M059J (cell line): ENCODE measurements at regions not wholly inside any gene's neighbourhood (a gene's known extent, or its start where the extent isn't known, plus 50 kb on each side); places are given as distances from the start of the nearest gene placed in this dataset.

Source experiments
- DNase-seq: peaks from one replicate; pipeline ENCODE4 v3.0.0-alpha.2; 2012; ENCODE audit warnings: low read depth

GRCh38 chr12:98060411-98060810 lies 455.0 kb upstream of the TMPO start:
- DNase-seq = no peak

DNA sequence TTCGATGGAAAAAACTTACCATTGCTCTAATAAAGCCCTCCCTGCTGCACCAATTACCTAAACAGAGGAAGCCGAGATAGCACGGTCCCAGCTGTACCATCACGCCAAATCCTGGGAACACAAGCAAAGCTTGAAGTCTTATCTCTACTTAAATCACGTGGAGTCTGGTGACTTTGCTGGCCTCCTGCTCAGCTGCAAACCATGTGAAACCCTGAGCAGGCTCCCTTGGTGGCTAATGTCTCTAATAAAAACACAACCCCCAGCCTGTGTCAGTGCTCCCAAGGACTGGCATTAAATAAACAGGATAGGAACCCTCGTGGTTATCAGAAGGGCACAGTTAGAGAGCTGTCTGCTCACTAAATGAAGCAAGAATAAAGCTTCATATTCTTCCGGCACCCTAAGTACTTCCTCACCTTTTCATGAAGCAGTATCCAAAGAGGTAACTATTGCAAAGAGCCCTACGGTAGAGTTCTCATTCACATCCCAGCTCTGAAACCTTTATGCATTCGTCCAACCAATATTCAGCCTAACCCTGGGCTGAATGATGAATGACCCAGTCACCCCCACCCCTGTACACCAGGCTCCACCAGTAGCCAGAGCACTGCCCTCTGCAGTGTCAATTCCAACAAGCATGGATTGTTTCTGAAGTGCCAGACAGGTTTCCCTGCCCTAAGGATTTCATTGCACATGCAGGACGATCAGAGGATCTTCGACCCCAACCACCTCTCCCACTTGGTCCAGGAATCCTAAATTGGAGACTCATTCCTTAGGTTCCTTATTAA lies 452.7 kb upstream of the TMPO start:
- no peak for DNase-seq

DNA sequence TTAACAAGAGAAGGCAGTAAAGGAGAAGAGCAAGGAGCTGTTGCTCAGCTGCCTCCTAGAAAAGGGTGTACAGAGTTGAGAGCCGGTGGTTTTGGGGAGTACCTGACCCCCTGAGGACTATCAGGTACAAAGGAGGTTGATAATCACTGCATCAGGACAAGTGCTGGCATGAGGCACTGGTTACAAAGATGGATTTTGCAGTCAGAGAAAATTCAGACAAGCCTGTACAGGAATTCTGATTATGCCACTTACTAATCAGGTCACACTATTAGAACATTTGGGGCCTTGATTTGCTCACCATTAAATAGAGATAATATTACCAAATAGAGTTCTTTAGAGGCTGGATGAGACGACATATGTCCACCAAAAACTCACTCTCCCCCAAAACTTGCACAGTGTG lies 450.9 kb upstream of the TMPO start:
- no peak for DNase-seq

DNA sequence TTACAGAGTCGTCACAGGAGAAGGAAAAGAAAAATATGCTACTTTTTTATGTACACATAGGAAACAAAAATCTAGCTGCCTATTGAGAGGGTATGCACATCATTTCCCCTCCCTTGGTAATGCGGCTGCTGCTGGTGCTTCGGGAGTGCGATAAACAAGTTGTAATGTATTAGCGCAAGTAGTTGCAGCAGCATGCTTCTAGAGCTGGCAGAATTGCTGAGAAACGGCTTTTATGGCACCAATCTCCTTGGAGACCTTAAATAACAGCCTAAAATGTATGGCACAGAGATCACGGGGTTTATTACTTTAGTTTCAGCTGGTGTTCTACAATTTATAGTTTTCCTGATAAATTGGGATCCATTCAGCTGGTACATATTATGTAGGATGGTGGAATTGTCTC lies 447.6 kb upstream of the TMPO start:
- no peak for DNase-seq

DNA sequence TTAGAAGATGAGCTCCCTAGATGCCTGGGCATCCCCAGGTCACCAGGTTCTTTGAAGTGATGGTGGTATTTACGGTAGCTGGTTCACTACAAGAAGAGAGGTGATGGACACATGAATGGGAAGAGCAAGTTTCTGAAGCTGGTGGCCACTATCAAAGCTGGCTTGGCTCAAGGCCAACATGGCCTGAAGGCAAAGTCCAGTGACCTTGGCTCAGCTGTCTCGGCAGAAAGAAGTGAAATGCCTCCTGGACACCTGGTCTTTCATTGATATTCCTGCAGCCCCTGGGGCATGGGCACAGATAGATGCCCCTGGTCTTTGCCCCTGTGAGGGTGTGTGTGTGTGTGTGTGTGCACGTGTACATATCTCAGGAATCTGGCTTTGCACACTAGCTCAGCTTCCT lies 441.8 kb upstream of the TMPO start:
- DNase-seq = no peak

DNA sequence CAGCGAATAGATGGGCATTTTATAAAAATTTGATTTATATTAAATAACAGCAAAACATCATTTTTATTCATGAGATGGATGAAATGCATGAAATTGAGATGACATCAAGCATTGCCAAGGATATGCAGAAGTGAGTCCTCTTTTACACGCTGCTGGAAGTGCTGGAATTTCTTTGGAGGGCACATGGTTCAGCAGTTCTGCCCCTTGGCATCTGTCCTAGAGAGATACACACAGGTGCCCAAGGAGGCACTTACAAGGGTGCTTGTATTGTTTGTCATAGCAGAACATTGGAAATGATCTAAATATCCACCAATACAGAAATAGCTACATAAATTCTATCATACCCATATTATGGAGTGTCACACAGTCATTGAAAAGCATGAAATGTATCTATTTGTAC lies 441.1 kb upstream of the TMPO start:
- no peak for DNase-seq

- no peak for DNase-seq
Observed at GRCh38 chr12:98084391-98084790, 431.0 kb upstream of the TMPO start.

DNA sequence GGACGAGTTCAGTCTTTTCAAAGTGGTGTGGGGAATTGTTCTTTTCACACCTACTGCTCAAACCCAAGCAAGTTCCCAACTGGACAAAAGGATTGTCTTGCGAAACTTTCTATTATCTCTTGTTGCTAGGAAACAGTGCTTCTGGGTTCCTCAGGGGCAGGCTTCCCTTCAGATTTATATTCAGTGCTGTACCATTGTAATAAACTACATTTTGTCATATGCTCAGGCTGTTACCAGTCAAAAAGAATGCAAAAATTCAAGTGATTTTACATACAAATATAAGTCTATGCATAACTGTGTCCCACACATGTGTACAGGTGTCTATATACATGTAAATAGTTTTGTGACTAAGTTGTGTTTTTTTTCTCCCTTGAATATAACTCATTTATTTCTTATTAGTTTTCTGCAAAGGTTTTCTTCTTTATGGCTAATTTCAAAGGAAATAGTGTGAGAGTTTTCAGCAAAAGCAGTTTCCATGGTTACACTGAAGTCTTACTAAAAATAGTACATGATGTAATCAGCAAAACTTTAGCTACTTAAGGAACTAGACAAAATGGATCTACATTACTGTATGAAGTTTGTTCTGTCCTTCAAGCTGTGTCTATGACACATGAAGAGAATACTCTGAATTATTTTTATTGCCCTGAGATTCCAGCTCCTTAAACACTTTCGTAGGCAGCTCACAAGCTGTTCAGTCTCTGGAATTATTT lies 430.2 kb upstream of the TMPO start:
- no peak for DNase-seq

GRCh38 chr12:98090731-98091130 lies 424.7 kb upstream of the TMPO start:
- DNase-seq = no peak

- DNase-seq = no peak
Observed at GRCh38 chr12:98096436-98096835, 419.0 kb upstream of the TMPO start.

- DNase-seq = no peak
Observed at GRCh38 chr12:98106031-98106683, 409.2 kb upstream of the TMPO start.

- no peak for DNase-seq
Observed at GRCh38 chr12:98109266-98109665, 406.1 kb upstream of the TMPO start.

DNA sequence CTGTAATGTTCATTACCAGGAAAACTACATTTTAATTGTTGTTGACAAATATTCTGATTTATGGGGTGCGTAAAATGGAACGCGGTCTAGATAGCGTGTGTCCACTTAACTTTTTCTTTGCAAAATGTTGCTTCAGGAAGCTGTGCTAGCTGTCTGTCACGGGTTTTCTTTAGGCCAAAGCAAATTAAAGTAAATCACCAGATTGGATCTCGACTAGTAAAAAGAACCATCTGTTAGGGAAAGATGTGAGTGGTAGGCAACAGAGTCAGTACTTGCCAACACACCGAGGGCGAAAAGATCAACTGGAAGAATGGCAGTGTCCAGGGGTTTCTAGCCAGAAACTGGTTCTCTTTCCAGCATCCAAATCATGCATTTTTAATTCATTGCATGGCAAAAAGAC lies 404.9 kb upstream of the TMPO start:
- DNase-seq = no peak

DNA sequence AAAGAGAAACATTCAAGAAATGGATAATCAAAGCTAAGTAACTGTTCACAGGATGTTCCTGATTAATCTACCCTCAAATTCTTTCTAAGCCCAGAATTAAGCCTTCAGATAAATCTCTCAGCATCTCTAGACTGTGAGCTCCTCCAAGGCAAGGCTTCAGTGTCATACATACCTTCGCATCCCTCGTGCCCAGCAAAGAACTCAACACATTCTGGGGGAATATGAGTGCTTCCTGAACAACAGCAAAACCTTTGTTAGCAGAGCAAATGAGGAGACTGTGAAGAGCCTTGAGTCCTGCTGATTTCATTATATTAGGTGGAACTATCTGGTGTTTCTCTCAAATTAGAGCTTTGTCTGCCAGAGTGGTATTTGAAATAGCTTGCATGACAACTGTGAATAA lies 401.8 kb upstream of the TMPO start:
- DNase-seq = no peak

DNA sequence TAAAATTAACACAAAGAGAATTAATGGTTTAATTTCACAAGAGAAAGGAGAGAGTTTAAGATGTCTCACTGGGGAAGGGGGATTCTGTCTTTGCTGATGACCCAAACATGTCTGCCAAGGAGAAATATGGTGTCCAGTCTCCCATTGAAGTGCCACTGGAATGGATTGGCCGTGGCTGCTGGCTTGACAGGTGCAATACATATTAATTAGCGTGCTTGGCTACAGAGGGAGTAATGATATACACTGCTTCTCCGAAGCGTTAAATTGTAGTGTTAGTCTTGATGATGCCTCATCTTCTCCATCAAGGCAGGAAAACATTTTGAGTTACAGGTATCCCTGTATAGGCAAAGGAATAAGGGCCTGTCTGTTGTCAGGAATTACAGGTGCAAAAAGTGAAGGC lies 393.4 kb upstream of the TMPO start:
- no peak for DNase-seq

DNA sequence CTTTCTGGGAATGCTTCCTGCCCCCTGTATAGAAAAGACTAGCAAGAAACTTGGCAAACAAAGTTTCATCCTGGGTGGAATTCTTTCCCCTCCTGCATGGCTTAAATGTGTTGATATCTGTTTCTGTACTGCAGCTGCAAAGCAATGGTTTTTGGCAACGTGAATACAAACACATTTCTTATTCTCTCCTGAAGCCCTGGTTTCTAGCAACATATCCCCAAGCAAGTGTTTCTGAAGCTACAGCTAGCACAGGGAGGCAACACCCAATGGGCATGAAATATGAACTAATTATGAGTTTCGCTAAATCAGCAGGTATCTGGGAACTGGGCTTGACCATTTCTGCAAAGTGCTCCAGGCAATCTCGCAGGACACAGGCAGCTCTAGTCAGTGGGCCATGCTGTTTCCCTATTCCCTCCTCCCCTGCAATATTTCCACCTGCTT lies 392.3 kb upstream of the TMPO start:
- no peak for DNase-seq

GRCh38 chr12:98126637-98127335 lies 388.6 kb upstream of the TMPO start:
- no peak for DNase-seq

GRCh38 chr12:98127336-98127679 lies 388.1 kb upstream of the TMPO start:
- no peak for DNase-seq

DNA sequence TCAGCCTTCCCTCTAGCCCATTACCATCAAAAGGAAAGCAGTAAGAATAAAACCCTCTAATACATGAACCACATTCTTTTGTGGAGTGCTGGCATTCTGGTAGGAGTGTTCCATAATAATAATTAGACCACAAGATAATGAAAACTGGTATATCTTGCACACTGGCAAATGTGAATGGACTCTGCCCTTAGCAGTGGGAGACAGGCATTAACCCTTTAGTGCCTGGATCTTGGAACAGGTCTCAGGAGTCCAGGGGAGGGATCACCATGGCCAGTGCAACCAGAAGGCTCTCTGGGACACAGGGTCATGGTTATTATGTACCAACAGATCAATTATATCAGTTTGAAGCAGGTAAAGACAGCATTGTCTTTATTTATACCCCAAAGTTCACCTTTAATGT lies 387.5 kb upstream of the TMPO start:
- no peak for DNase-seq

- no peak for DNase-seq
Observed at GRCh38 chr12:98136544-98136943, 378.8 kb upstream of the TMPO start.

DNA sequence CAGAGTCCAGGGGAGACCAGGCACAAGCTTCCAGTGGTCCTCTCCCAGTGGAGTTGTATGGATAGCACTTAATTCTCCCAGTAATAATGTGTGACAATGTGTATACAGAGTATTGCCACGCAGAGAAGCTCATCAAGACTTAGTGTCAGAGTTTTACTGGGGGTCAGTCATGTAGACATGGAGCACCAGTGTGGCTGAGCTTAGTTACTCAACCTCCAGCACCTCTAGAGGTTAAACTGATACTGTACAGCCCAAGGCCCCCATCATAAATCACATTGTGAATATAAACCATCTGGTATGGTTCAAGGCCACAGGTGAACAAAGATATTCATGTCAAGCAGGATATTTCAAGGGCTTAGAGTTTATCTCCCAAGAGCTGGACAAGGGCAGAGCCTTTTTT lies 378.1 kb upstream of the TMPO start:
- no peak for DNase-seq

GRCh38 chr12:98144953-98145352 lies 370.4 kb upstream of the TMPO start:
- DNase-seq = no peak

DNA sequence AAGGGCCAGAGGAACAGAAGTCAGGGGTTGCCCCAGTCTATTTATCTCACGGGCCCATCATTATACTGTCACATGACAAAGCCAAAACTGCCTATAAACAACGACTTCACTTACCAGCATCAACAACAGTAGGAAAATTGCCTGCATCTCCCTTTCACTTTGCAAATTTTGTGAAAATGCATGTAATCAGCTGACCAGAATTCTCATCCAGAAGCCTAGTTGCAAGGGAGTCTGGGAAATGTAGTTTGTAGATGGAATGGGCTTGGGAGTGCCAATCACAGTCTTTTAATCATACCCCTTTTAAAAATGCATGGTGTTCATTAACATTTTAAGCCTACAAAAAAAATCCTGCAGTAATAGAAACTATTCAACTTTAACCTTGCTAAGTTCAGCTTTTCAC lies 369.3 kb upstream of the TMPO start:
- no peak for DNase-seq
